Activated naive CD4-positive, alpha-beta T cell treated with Interleukin-2 at 50 U/mL for 16 hours (primary cell): ENCODE measurements at regions not wholly inside any gene's neighbourhood (a gene's known extent, or its start where the extent isn't known, plus 50 kb on each side); places are given as distances from the start of the nearest gene placed in this dataset.
"Not testable (repeated sequence)": the region's sequence is repeated elsewhere in the genome, so short reads cannot be mapped to it uniquely, and the experiment has no call there.

Experiments used
- DNase-seq: peaks from one replicate; pipeline ENCODE4 v3.0.0-alpha.2; 2020

- no peak for DNase-seq
Observed at GRCh38 chr11:22479971-22480720, 142.0 kb downstream of the SLC17A6 start.

DNA sequence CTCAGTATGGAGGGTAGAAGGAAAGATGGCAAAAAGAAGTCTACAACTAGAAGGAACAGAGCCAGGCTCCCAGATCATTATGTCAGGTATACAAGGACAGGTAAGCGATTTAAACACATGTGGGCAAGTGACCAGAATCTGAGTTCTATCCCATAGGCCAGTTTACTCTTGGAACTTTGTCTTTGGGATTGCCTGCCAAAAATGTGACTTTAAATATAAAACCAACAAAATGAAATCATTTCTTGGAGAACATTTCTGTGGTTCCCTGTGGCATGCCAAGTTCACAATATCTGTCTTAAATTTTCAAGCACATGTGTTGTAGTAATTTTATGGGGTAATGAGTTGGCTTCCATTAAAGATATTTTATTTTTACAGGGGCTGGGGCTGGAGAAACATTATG lies 141.0 kb downstream of the SLC17A6 start:
- no peak for DNase-seq

DNA sequence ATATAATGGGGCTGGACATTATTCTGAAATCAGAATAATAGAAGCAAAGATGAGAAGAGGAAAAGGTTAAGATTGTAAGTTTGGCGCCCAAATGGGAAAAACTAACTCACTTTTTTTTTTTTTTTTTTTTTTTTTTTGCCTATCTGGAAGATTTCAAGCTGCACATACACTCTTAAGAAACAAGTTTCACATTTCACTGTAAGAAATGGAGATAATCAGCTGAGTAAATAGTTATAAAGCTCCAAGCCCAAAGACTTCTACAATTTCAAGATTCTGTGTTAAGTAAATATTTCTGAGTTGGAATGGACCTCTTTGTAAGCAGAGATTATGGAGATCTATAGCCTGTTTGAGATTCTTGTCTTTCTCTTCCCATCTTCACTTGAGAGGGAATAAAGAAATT lies 140.0 kb downstream of the SLC17A6 start:
- DNase-seq: no peak

DNA sequence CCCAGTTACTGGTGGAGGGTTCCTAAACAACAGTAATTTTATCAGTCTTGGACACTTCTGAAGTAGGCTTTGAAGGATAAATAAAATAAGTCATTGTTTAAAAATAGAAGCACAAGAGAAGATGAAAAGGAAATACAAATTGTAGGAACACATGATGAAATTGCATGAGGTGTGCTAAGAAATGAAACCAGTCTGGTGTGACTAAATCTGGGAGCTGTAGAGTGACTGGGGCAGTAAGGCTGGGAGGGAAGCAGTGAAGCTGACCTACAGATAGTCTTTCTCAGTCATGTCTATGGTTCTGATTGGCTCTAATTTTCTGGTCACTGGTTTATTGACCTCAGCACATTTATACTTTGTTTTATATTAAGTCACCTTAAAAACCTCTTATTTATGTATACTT lies 139.1 kb downstream of the SLC17A6 start:
- DNase-seq: no peak

DNA sequence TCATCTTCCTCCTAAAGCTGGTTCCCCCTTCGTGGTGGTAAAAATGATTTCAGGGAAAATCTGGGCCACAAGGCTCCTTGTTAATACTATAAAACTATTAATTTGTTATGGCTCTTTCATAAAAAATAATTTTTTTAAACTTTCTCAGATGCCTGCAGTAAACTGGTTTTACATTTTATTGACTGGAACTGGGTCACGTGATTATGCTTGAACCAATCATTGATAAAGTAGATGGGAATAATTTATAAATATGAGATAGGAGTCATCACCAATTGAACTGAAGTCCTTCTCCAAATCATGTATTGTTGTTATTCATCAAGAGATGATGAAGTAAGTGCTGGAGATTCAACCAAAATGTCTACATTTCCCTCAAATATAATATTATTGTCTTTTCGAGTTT lies 138.4 kb downstream of the SLC17A6 start:
- no peak for DNase-seq

- no peak for DNase-seq
Observed at GRCh38 chr11:22474616-22475015, 136.4 kb downstream of the SLC17A6 start.

- DNase-seq: no peak
Observed at GRCh38 chr11:22473586-22473985, 135.4 kb downstream of the SLC17A6 start.

- DNase-seq: no peak
Observed at GRCh38 chr11:22472306-22472705, 134.1 kb downstream of the SLC17A6 start.

GRCh38 chr11:22471385-22471784 lies 133.2 kb downstream of the SLC17A6 start:
- DNase-seq: no peak

GRCh38 chr11:22467741-22468140 lies 129.6 kb downstream of the SLC17A6 start:
- DNase-seq: no peak

DNA sequence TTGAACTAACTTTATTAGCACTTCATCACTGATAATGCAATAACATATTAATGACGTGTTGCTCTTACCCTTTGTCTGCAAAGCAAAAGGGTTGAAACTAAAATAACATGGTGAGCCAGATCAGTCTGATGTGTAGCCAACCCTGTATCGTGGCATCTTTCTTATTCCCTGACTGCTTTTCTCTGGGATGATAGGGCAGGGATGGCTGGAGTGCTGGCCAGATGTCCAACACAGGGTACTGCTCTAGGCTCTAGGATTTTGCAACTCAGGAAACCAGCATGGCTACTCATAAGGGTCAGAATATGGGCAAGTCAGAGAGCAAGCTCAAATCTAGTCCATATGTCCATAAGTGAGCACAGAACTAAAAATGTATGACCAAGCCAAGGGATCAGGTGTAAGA lies 129.1 kb downstream of the SLC17A6 start:
- DNase-seq: no peak

DNA sequence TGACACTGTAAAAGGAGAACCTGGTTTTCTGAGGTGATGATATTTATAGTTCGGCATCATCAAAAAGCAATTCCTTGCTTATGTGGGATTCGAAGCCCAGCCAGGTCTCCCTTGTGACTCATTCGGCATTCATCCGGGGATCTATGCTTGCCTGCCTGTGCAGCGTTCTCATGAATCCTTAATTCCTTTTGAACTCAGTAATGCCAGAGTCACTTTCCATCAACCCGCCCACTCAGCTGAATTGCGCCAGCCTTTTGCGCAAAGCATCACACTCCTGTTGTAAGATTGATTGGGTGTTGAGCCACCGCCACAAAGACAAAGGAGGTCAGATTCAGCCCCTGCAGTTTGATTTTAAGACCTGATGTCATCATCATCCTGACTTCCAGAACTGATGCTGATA lies 128.6 kb downstream of the SLC17A6 start:
- DNase-seq: no peak

GRCh38 chr11:22466351-22466750 lies 128.2 kb downstream of the SLC17A6 start:
- DNase-seq: no peak

GRCh38 chr11:22465620-22466019 lies 127.4 kb downstream of the SLC17A6 start:
- DNase-seq: no peak

DNA sequence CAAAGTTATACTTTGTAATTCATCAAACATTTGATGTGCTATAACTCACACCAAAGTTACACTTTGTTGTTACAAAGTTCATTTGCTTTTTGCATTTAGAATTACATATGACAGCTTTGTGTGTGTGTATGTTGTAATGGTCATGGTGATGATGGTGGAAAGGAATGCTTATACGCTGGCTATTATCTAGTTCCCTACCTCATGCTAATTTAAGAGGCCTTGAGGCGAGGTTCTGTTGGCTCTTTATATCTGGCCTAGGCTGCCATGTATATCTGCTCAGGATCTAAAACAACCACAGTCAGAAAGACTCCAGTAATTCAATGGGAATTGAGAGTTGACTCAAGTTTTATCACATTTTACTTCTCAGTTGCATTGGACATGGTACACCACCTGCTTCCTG lies 123.4 kb downstream of the SLC17A6 start:
- no peak for DNase-seq

DNA sequence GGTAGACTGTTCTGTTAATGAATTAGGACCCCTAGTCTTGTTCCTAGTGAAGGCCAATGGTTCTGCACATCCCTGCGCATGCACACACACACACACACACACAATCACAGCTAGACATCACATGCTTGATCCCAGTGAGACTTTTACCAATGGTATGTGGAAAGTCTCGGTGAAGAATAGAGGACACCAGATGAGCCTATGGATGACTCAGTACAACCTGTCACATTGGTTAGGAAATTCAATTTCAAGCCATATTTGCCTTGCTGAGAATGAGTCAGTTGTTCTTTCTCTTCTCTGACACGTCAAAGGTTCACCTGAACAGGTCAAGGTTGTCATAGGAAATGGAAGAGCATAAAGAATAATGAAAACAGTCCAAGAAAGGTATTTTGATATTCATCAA lies 122.0 kb downstream of the SLC17A6 start:
- no peak for DNase-seq

GRCh38 chr11:22459048-22459447 lies 120.9 kb downstream of the SLC17A6 start:
- DNase-seq: no peak

DNA sequence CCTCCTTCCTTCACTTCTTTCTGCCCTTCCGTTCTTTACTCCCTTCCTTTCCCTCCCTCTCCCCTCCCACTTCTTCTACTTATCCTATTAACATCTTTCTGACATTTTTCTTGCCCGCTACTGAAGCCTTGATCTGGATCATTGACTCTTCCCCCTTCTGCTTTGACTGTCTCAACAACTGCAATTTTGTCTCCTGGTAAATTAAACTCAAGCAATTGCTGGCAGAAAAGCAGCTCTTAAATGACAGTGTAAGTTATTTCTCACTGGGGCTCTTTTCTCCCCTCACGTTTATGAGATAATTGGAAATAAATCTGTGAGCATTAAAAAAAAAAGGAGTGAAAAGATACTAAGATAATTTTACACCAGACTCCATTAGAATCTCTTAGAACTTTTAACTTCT lies 120.0 kb downstream of the SLC17A6 start:
- no peak for DNase-seq

GRCh38 chr11:22456993-22457762 lies 119.0 kb downstream of the SLC17A6 start:
- DNase-seq: no peak

DNA sequence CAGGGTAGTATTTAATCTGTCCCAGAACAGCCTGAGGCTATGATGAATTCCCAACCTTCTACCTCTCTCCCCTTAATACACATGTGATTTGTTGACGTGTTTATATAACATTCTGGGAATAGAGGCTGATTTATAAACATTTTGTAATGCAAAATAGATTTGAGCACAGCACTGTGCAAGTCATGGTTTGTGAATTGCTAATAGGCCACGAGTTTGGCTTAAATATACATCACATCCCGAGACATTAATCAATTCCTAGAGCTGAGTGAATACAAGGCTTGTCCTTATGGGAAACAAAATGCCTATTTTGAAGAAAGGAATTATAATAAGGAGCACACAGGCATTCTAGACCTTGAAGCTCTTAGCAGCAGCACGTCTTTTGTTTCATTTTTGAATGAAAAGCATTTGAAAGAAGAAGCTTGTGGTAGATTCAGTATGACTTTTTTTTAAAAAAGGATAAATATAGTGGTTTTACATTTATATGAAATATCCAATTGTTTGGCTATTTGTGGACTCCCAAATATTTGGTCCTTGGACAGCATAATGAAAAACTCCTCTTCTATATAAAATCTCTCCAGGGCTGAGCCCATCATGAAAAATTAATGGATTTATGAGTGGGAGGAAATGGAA lies 116.4 kb downstream of the SLC17A6 start:
- DNase-seq: no peak

DNA sequence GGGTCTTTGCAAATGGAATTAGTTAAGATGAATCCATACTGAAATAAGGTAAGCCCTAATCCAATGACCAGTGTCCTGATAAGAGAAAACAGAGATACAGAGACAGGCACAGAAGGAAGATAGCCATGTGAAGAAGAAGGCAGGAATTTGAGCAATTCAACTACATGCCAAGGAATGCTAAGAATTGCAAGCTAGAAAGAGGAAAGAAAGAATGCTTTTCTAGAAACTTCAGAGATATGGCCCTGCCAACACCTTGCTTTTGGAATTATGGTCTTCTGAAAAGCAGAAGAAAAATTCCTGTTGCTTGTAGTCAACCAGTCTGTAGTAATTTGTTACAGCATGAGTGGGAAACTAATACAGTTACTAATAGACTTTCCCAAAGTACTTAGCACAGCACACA lies 111.3 kb downstream of the SLC17A6 start:
- DNase-seq: no peak

DNA sequence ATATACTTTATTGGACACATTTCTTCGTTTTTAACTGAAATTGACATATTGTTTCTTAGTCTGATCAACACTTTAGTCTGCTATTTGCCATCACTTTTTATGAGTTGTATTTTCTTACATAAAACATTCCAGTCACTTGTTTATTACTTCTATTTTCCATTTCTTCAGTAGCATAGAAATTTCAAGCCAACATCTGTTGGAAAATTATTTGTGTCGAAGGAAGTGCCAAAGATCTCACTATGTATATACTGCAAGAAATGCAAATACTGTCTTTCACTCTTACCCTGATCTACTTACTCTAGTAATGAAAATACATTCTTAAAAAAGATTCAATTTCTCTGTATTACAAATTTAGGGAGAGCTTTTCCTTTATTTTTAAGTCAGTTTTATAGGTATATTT lies 105.9 kb downstream of the SLC17A6 start:
- DNase-seq: no peak

GRCh38 chr11:22441831-22442230 lies 103.7 kb downstream of the SLC17A6 start:
- no peak for DNase-seq

- DNase-seq: not testable (repeated sequence)
Observed at GRCh38 chr11:22435582-22435981, 97.4 kb downstream of the SLC17A6 start.
